SH-SY5Y (cell line): ENCODE measurements at regions not wholly inside any gene's neighbourhood (a gene's known extent, or its start where the extent isn't known, plus 50 kb on each side); places are given as distances from the start of the nearest gene placed in this dataset.

Experiments
- GATA2 ChIP-seq: IDR thresholded peaks from 2 replicates; pipeline ENCODE4 v1.6.1; 2011; ENCODE audit warnings: mild to moderate bottlenecking, low read depth, low read length
- GATA3 ChIP-seq: IDR thresholded peaks from 2 replicates; pipeline ENCODE4 v1.6.1; 2011; ENCODE audit warnings: low read depth, mild to moderate bottlenecking, low read length, moderate library complexity

GRCh38 chrX:113651306-113651705 is 810.7 kb upstream of the AMOT start:
- TF ChIP-seq GATA2: no peak
- TF ChIP-seq GATA3: no peak
